Fibroblast of lung (primary cell): ENCODE measurements at regions not wholly inside any gene's neighbourhood (a gene's known extent, or its start where the extent isn't known, plus 50 kb on each side); places are given as distances from the start of the nearest gene placed in this dataset.
"Not testable (repeated sequence)": the region's sequence is repeated elsewhere in the genome, so short reads cannot be mapped to it uniquely, and the experiment has no call there.

Experiments used
- DNase-seq, 2 donors: peaks; one replicate each; pipeline versions ENCODE4 v3.0.0 to v3.0.0-alpha.2; 2010; ENCODE audit warnings: low read depth in 2 of 2
- H2AFZ ChIP-seq: 2 replicates; pipeline ENCODE4 v1.5.1; 2012; ENCODE audit warnings: low read length, control low read depth, inconsistent platforms
- H3K27ac ChIP-seq: 2 replicates; pipeline ENCODE4 v1.5.1; 2011; ENCODE audit warnings: low read length, control low read depth; ENCODE audit not compliant: insufficient read depth
- H3K27me3 ChIP-seq: 2 replicates; pipeline ENCODE4 v1.5.1; 2011; ENCODE audit warnings: mild to moderate bottlenecking, low read length; ENCODE audit not compliant: control insufficient read depth, insufficient read depth
- H3K36me3 ChIP-seq: 2 replicates; pipeline ENCODE4 v1.5.1; 2011; ENCODE audit warnings: low read length; ENCODE audit not compliant: control insufficient read depth, insufficient read depth
- H3K4me1 ChIP-seq: 2 replicates; pipeline ENCODE4 v1.5.1; 2011; ENCODE audit warnings: low read length; ENCODE audit not compliant: control insufficient read depth, insufficient read depth; ENCODE audit errors: extremely low read depth
- H3K4me2 ChIP-seq: 2 replicates; pipeline ENCODE4 v1.5.1; 2011; ENCODE audit warnings: low read length, control low read depth; ENCODE audit not compliant: insufficient read depth; ENCODE audit errors: extremely low read depth
- H3K4me3 ChIP-seq, 4 experiments: fragments of 200-600 bp in 1 of 4; sonication (generic) in 1 of 4; replicated peaks in 1 of 4; 2 replicates each; pipeline ENCODE4 v1.5.1; 2011 to 2016; ENCODE audit warnings: low read length in 4 of 4, low read depth in 3 of 4, mild to moderate bottlenecking in 3 of 4, control low read depth in 2 of 4, inconsistent platforms in 1 of 4, mixed read lengths in 1 of 4; ENCODE audit not compliant: insufficient read depth in 1 of 4; ENCODE audit errors: control extremely low read depth in 1 of 4
- H3K79me2 ChIP-seq: 2 replicates; pipeline ENCODE4 v1.5.1; 2012; ENCODE audit warnings: mild to moderate bottlenecking, low read length, inconsistent platforms; ENCODE audit not compliant: control insufficient read depth, insufficient read depth
- H3K9ac ChIP-seq: 2 replicates; pipeline ENCODE4 v1.5.1; 2011; ENCODE audit warnings: mild to moderate bottlenecking, low read length, control low read depth; ENCODE audit not compliant: insufficient read depth
- H3K9me3 ChIP-seq: 2 replicates; pipeline ENCODE4 v1.5.1; 2012; ENCODE audit warnings: low read depth, low read length; ENCODE audit not compliant: control insufficient read depth, insufficient read depth
- H4K20me1 ChIP-seq: 2 replicates; pipeline ENCODE4 v1.5.1; 2011; ENCODE audit warnings: low read length; ENCODE audit not compliant: control insufficient read depth, insufficient read depth; ENCODE audit errors: extremely low read depth
- CTCF ChIP-seq, 2 donors: IDR thresholded peaks in 1 of 2; conservative IDR thresholded peaks in 1 of 2; 1 replicate in 1 of 2; 2 replicates in 1 of 2; pipeline ENCODE4 v1.5.1; 2011 to 2012; ENCODE audit warnings: low read length in 2 of 2, control low read depth in 1 of 2, inconsistent platforms in 1 of 2, low read depth in 1 of 2, mild to moderate bottlenecking in 1 of 2
- EZH2 ChIP-seq: IDR thresholded peaks from 2 replicates; pipeline ENCODE4 v1.5.1; 2012; ENCODE audit warnings: low read length, control low read depth, mild to moderate bottlenecking; ENCODE audit errors: missing control alignments

- peaks cover 4% of the 10 kb centered on the region for H3K27me3 ChIP-seq
- TF ChIP-seq EZH2 (no peak), CTCF (conservative IDR thresholded peaks at IDR 0.05 in 1 of 2, IDR thresholded peaks at IDR 0.05 in 1 of 2; ENCODE audit: low read depth in 1 of 2, low read length in 2 of 2) (no peak)
- H3K9me3 ChIP-seq, result no peaks in the 10 kb centered on the region
- no peak for DNase-seq
- H3K79me2 ChIP-seq, result no peaks in the 10 kb centered on the region
- H3K27ac ChIP-seq, result no peak overlapping the region
- H4K20me1 ChIP-seq, result peaks cover 1% of the 10 kb centered on the region
- H3K9ac ChIP-seq, result no peak overlapping the region
- no peak overlapping the region for H2AFZ ChIP-seq
- no peak overlapping the region for H3K4me2 ChIP-seq
- no peaks in the 10 kb centered on the region for H3K4me1 ChIP-seq
- no peaks in the 10 kb centered on the region for H3K36me3 ChIP-seq
- H3K4me3 ChIP-seq, result no peak overlapping the region
Observed at GRCh38 chr9:124174433-124174832, 83.3 kb upstream of the NEK6 start.

- not testable (repeated sequence) for H3K4me3 ChIP-seq, H3K9me3 ChIP-seq, H3K36me3 ChIP-seq, H3K9ac ChIP-seq, H3K4me2 ChIP-seq, H3K79me2 ChIP-seq, DNase-seq, H2AFZ ChIP-seq, H4K20me1 ChIP-seq, H3K27ac ChIP-seq, H3K4me1 ChIP-seq, H3K27me3 ChIP-seq
Observed at GRCh38 chr9:124177522-124177921, 80.2 kb upstream of the NEK6 start.

- Histone ChIP-seq H3K36me3 (no peaks in the 10 kb centered on the region), H3K9me3 (no peaks in the 10 kb centered on the region)
- DNase-seq, result no peak
Observed at GRCh38 chr9:124179196-124180071, 78.3 kb upstream of the NEK6 start.

More at GRCh38 chr9:124179196-124180071, 78.3 kb upstream of the NEK6 start:
- Histone ChIP-seq H2AFZ (no peak overlapping the region), H3K4me3 (no peak overlapping the region), H3K27ac (no peak overlapping the region), H3K4me1 (no peaks in the 10 kb centered on the region), H3K79me2 (no peaks in the 10 kb centered on the region), H3K4me2 (no peak overlapping the region), H4K20me1 (no peaks in the 10 kb centered on the region), H3K27me3 (peaks cover 9% of the 10 kb centered on the region), H3K9ac (no peak overlapping the region)
- TF ChIP-seq CTCF (conservative IDR thresholded peaks at IDR 0.05 in 1 of 2, IDR thresholded peaks at IDR 0.05 in 1 of 2; ENCODE audit: low read depth in 1 of 2, low read length in 2 of 2) (no peak), EZH2 (no peak)
